ENCODE measurements at regions not wholly inside any gene's neighbourhood (a gene's known extent, or its start where the extent isn't known, plus 50 kb on each side); places are given as distances from the start of the nearest gene placed in this dataset.

DNA sequence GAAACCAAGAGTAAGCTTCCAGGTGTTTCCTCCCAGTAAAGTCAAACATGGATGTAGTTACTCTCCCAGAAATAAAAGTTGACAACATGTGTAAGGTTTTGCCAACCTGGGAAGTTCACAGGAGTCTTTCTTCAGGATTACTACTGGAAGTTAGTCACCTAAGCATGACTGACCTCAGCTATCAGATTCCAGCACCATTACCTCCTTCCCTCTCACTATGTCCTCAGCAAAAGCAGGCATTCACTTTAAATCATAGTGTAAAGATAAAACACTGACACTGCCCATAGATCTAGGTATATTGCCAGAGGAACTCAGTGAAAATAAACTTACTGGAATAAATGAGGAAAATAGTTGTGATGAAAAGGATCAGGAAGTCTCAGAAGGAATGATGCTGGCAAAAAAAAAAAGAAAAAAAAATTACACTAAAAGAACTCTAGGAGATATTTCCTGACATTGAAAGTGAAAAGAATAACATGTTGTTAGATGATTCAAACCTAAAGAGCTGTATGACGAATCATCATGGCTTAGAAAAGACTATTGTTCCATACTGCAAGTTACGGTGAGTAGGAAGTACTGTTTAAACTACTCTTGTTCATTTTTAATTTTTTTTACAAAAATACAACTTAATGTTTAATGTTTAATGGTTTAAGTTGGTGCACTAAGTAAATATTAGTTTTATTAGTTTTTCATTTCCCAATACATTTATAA lies 484.5 kb upstream of the ZNF804A start:
- Histone ChIP-seq H3K36me3 (ENCODE audit: control insufficient read depth, insufficient read depth, low read length, severe bottlenecking) (no peaks in the 10 kb centered on the region), H3K4me1 (ENCODE audit: control insufficient read depth, insufficient read depth, low read length) (no peaks in the 10 kb centered on the region), H3K4me3 (ENCODE audit: low read length) (no peak overlapping the region), H3K9me3 (ENCODE audit: control insufficient read depth, low read length) (no peaks in the 10 kb centered on the region), H3K27me3 (replicated peaks; ENCODE audit: control insufficient read depth, insufficient read depth, low read length) (no peaks in the 10 kb centered on the region), H3K9ac (ENCODE audit: low read length) (no peak overlapping the region)
- no peak for DNase-seq (ENCODE audit: low read depth)

DNA sequence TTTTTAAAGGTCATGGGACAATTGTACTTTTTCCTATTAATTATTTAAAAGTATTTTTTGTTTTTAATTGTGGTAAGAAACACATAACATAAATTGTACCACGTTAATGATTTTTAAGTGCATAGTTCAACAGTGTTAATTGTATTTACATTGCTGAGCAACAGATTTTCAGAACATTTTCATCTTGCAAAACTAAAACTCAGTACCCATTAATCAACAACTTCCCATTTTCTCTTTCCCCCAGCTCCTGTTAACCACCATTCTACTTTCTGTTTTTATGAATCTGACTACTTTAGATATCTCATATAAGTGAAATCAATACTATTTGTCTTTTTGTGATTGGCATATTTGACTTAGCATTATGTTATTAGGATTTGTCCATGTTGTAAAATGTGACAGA lies 483.9 kb upstream of the ZNF804A start:
- H3K27me3 ChIP-seq (replicated peaks; ENCODE audit: control insufficient read depth, insufficient read depth, low read length), result no peaks in the 10 kb centered on the region
- no peaks in the 10 kb centered on the region for H3K9me3 ChIP-seq (ENCODE audit: control insufficient read depth, low read length)
- no peak overlapping the region for H3K9ac ChIP-seq (ENCODE audit: low read length)
- no peak overlapping the region for H3K4me3 ChIP-seq (ENCODE audit: low read length)
- no peak for DNase-seq (ENCODE audit: low read depth)
- no peaks in the 10 kb centered on the region for H3K36me3 ChIP-seq (ENCODE audit: control insufficient read depth, insufficient read depth, low read length, severe bottlenecking)
- H3K4me1 ChIP-seq (ENCODE audit: control insufficient read depth, insufficient read depth, low read length), result no peaks in the 10 kb centered on the region

DNA sequence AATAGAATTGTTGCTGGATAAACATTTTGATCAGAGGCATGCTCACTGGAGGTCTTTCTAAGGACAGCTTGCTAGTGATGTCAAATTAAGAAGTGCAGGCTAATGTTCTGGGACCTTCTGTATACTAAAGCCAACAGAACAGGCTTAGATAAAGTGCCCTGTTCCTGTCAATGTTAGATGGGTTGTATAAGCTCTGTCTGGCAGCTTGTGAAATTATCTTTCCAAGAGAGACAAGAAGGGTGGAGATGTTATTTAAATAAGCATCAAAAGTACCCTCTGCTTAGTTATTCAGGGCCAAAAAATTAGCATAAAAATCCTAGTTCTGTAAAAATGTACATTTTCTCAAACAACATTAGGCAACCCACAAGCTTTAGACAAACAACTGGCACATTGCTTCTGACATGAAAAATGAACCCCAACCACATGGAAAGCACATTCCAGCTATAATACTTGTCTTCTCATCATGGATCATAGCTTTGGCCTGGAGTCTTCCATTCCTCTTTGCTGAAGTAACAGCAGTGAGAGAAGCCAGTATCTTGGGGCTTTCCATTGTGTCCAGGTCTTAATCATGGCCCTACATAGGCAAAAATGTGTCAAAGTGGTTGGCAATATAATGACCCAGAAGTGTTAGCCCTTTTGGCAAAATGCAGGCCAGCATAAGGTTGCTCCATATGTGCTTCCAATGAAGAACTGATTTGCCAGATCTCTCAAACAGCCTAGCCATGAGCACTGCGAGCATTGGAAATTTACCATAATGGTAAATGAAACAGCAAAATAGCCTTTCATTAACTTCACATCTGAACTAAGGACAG lies 478.1 kb upstream of the ZNF804A start:
- Histone ChIP-seq H3K9me3 (ENCODE audit: control insufficient read depth, low read length) (no peaks in the 10 kb centered on the region), H3K4me1 (ENCODE audit: control insufficient read depth, insufficient read depth, low read length) (no peaks in the 10 kb centered on the region), H3K4me3 (ENCODE audit: low read length) (no peak overlapping the region), H3K27me3 (replicated peaks; ENCODE audit: control insufficient read depth, insufficient read depth, low read length) (no peaks in the 10 kb centered on the region), H3K36me3 (ENCODE audit: control insufficient read depth, insufficient read depth, low read length, severe bottlenecking) (no peaks in the 10 kb centered on the region), H3K9ac (ENCODE audit: low read length) (no peak overlapping the region)
- peak; percentile 64 for DNase-seq (ENCODE audit: low read depth)

DNA sequence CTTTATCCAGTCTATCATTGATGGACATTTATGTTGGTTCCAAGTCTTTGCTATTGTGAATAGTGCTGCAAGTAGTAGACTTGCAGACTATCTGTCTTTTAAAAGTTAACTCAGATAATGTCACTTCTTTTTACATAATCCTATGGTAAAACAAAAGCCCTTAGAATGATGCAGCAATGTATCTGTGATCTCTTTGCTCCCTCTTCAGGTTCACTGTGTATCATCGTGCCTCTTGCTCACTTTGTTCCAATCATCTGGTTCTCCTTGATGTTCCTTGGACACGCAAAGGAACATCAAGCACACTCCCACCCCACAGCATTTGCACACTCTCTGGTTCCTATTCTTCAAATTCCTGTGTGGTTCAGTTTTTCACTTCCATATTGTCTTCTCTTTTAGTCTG lies 472.5 kb upstream of the ZNF804A start:
- no peak for DNase-seq (ENCODE audit: low read depth)
- Histone ChIP-seq H3K27me3 (replicated peaks; ENCODE audit: control insufficient read depth, insufficient read depth, low read length) (no peaks in the 10 kb centered on the region), H3K4me3 (ENCODE audit: low read length) (no peak overlapping the region), H3K36me3 (ENCODE audit: control insufficient read depth, insufficient read depth, low read length, severe bottlenecking) (no peaks in the 10 kb centered on the region), H3K9ac (ENCODE audit: low read length) (no peak overlapping the region), H3K9me3 (ENCODE audit: control insufficient read depth, low read length) (no peaks in the 10 kb centered on the region), H3K4me1 (ENCODE audit: control insufficient read depth, insufficient read depth, low read length) (no peaks in the 10 kb centered on the region)

DNA sequence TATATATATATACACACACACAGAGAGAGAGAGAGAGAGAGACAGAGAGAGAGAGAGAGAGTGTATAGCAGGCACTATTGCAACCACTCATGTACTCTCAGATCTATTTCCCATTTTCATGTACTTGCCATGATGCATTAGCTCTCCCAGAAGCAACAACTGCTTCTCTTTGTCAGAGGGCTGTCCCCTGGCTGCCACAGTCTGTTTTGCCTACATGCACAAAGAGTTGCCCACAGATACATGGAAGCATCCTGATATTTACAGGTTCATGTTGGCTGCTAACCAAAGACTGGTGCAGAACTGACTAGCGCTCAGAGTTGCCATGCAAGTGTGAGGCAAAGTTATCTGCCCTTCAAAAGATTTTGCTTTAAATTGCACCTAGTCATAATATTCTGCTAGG lies 469.3 kb upstream of the ZNF804A start:
- DNase-seq (ENCODE audit: low read depth), result no peak
- H3K36me3 ChIP-seq (ENCODE audit: control insufficient read depth, insufficient read depth, low read length, severe bottlenecking), result no peaks in the 10 kb centered on the region
- no peak overlapping the region for H3K9ac ChIP-seq (ENCODE audit: low read length)
- H3K9me3 ChIP-seq (ENCODE audit: control insufficient read depth, low read length), result peaks cover 2% of the 10 kb centered on the region
- no peaks in the 10 kb centered on the region for H3K4me1 ChIP-seq (ENCODE audit: control insufficient read depth, insufficient read depth, low read length)
- H3K4me3 ChIP-seq (ENCODE audit: low read length), result no peak overlapping the region
- no peaks in the 10 kb centered on the region for H3K27me3 ChIP-seq (replicated peaks; ENCODE audit: control insufficient read depth, insufficient read depth, low read length)

DNA sequence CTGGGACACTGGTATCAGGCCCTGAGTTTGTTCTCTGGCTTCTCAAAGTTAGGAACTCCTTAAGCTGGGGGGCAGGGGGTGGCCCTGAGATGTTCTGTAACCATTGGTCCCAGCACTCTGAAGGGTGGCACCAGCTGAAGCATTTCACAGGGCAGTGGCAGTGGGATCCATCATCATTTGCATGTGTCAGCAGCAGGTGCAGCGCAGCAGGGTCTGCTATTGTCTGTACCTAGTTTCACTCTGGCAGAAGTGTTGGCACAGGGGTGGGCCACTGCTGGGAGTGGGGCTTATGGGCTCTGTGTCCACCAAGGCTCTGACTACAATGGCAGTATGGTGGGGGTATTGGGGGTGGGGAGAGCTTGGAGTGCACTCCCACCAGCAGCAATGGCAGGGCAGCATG lies 460.4 kb upstream of the ZNF804A start:
- no peaks in the 10 kb centered on the region for H3K36me3 ChIP-seq (ENCODE audit: control insufficient read depth, insufficient read depth, low read length, severe bottlenecking)
- peaks cover 25% of the 10 kb centered on the region for H3K9me3 ChIP-seq (ENCODE audit: control insufficient read depth, low read length)
- H3K27me3 ChIP-seq (replicated peaks; ENCODE audit: control insufficient read depth, insufficient read depth, low read length), result no peaks in the 10 kb centered on the region
- H3K4me1 ChIP-seq (ENCODE audit: control insufficient read depth, insufficient read depth, low read length), result no peaks in the 10 kb centered on the region
- no peak overlapping the region for H3K4me3 ChIP-seq (ENCODE audit: low read length)
- DNase-seq (ENCODE audit: low read depth), result no peak
- H3K9ac ChIP-seq (ENCODE audit: low read length), result no peak overlapping the region

DNA sequence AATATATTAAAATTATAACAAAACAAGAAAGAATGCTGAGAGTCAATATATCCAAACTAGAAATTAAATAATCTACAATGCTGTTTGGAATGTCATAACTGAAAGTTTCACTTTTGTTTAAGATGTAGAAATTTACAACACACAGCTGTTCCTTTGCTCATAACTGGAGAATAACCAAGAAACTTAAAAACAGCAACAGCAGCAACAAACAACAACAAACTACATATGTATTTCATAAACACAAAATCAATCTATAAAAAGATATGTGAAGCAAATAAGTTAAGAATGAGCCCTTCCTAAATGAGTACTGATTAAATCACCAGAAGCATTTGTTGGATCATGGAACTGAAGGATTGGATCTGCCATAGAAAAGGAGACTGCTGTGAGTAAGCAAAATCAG lies 456.5 kb upstream of the ZNF804A start:
- Histone ChIP-seq H3K4me3 (ENCODE audit: low read length) (no peak overlapping the region), H3K4me1 (ENCODE audit: control insufficient read depth, insufficient read depth, low read length) (no peaks in the 10 kb centered on the region), H3K9ac (ENCODE audit: low read length) (no peak overlapping the region), H3K36me3 (ENCODE audit: control insufficient read depth, insufficient read depth, low read length, severe bottlenecking) (no peaks in the 10 kb centered on the region), H3K9me3 (ENCODE audit: control insufficient read depth, low read length) (peaks cover 2% of the 10 kb centered on the region), H3K27me3 (replicated peaks; ENCODE audit: control insufficient read depth, insufficient read depth, low read length) (no peaks in the 10 kb centered on the region)
- peak; percentile 14 for DNase-seq (ENCODE audit: low read depth)

DNA sequence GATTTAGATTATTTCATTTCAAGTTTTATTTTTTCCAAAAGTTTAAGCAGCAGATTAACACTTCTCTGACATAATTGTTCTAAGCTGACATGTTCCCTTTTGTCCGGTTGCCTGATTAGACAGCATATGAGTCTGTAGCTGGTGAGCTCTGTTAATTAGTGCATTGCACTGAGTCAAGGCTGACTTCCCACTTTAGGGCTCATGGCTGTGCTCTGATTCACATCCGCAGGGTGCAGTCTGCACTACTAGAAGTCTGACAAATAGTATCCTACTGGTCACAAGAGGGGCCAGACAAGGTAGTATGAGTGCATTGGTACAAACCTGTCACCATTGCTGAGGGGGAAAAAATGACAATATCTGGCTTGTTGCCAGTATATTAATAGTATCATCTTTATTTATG lies 443.9 kb upstream of the ZNF804A start:
- DNase-seq (ENCODE audit: low read depth), result peak; percentile 21
- H3K9me3 ChIP-seq (ENCODE audit: control insufficient read depth, low read length), result peaks cover 1% of the 10 kb centered on the region
- H3K36me3 ChIP-seq (ENCODE audit: control insufficient read depth, insufficient read depth, low read length, severe bottlenecking), result no peaks in the 10 kb centered on the region
- H3K4me1 ChIP-seq (ENCODE audit: control insufficient read depth, insufficient read depth, low read length), result no peaks in the 10 kb centered on the region
- H3K9ac ChIP-seq (ENCODE audit: low read length), result no peak overlapping the region
- H3K4me3 ChIP-seq (ENCODE audit: low read length), result no peak overlapping the region
- H3K27me3 ChIP-seq (replicated peaks; ENCODE audit: control insufficient read depth, insufficient read depth, low read length), result no peaks in the 10 kb centered on the region

DNA sequence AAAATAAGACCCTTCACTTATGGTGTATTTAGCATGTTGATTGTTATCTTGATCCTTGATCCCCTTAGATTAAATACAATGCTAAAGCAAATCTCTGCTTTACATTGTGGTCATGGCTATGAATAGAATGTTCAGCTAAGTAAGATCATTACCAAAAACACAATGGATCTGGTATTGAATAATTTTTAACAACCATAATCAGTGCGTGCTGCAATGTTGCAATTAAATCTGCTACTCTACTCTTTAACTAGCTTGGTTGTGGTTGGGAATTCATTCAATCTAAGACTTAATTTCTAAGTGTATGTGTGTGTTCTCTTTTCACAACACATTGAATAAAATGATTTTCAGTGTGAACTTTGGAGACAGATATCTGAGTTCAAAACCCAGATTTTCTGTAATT lies 442.5 kb upstream of the ZNF804A start:
- Histone ChIP-seq H3K36me3 (ENCODE audit: control insufficient read depth, insufficient read depth, low read length, severe bottlenecking) (no peaks in the 10 kb centered on the region), H3K4me1 (ENCODE audit: control insufficient read depth, insufficient read depth, low read length) (no peaks in the 10 kb centered on the region), H3K9ac (ENCODE audit: low read length) (no peak overlapping the region), H3K9me3 (ENCODE audit: control insufficient read depth, low read length) (no peaks in the 10 kb centered on the region), H3K27me3 (replicated peaks; ENCODE audit: control insufficient read depth, insufficient read depth, low read length) (no peaks in the 10 kb centered on the region), H3K4me3 (ENCODE audit: low read length) (no peak overlapping the region)
- DNase-seq (ENCODE audit: low read depth), result no peak

DNA sequence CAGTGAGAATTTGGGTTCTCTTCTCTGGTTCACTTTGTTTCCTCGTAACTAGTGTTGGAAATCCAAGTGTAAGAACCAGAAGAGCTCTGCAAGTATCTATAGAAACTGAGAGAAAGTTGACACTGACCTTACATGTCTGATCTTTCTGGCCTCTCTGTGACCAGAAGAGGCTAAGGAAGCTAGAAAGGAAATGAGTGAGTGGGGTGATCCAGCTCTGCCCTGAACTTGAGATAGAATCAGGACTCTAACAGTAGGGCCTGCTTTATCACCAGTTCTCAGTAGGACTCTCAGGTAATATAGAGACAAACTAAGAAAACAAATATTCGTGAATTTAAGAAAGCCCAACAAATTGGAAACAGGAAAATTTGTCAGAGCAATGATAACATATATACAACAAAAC lies 441.2 kb upstream of the ZNF804A start:
- no peak for DNase-seq (ENCODE audit: low read depth)
- no peaks in the 10 kb centered on the region for H3K4me1 ChIP-seq (ENCODE audit: control insufficient read depth, insufficient read depth, low read length)
- H3K9ac ChIP-seq (ENCODE audit: low read length), result no peak overlapping the region
- no peaks in the 10 kb centered on the region for H3K36me3 ChIP-seq (ENCODE audit: control insufficient read depth, insufficient read depth, low read length, severe bottlenecking)
- H3K27me3 ChIP-seq (replicated peaks; ENCODE audit: control insufficient read depth, insufficient read depth, low read length), result no peaks in the 10 kb centered on the region
- H3K4me3 ChIP-seq (ENCODE audit: low read length), result no peak overlapping the region
- no peaks in the 10 kb centered on the region for H3K9me3 ChIP-seq (ENCODE audit: control insufficient read depth, low read length)

DNA sequence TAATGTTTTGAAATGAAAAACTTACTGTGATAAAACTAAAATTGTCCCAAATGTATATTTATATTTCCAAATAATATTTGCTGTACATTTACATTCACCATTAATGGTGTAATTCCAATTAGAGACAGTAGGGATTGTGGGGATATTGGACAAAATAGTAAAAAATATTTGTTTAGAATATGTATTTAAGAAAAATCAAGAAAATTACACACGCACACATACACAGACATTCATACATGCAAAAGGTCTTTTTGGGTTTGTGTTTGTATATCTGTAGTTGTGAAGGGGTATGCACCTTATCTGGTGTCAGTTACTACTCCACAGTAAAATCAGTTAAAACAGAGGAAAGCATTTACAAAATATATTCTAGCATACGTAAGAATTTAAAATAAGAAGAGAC lies 435.9 kb upstream of the ZNF804A start:
- no peak for DNase-seq (ENCODE audit: low read depth)
- Histone ChIP-seq H3K9me3 (ENCODE audit: control insufficient read depth, low read length) (peaks cover 3% of the 10 kb centered on the region), H3K9ac (ENCODE audit: low read length) (no peak overlapping the region), H3K27me3 (replicated peaks; ENCODE audit: control insufficient read depth, insufficient read depth, low read length) (no peaks in the 10 kb centered on the region), H3K4me1 (ENCODE audit: control insufficient read depth, insufficient read depth, low read length) (no peaks in the 10 kb centered on the region), H3K36me3 (ENCODE audit: control insufficient read depth, insufficient read depth, low read length, severe bottlenecking) (no peaks in the 10 kb centered on the region), H3K4me3 (ENCODE audit: low read length) (no peak overlapping the region)

Measured in adipocyte (in vitro differentiated cells).